ENCODE measurements at regions not wholly inside any gene's neighbourhood (a gene's known extent, or its start where the extent isn't known, plus 50 kb on each side); places are given as distances from the start of the nearest gene placed in this dataset.
"Not testable (repeated sequence)": the region's sequence is repeated elsewhere in the genome, so short reads cannot be mapped to it uniquely, and the experiment has no call there.

DNA sequence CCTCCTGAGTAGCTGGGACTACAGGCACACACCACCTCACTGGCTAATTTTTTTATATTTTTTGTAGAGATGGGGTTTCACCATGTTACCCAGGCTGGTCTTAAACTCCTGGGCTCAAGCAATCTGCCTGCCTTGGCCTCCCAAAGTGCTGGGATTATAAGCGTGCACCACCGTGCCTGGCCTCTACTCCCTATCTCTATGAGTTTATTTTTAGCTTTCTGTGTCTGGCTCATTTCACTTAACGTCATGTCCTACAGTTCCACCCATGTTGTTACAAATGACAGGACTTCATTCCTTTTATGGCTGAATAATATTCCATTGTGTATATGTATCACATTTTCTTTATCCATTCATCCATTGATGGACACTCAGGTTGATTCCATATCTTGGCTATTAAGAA lies 164.2 kb upstream of the ZNF648 start:
- DNase-seq, result not testable (repeated sequence)

DNA sequence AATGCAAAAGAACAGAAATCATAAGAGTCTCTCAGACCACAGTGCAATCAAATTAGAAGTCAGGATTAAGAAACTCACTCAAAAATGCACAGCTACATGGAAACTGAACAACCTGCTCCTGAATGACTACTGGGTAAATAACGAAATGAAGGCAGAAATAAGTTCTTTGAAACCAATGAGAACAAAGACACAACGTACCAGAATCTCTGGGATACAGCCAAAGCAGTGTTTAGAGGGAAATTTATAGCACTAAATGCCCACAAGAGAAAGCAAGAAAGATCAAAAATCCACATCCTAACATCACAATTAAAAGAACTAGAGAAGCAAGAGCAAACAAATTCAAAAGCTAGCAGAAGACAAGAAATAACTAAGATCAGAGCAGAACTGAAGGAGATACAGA lies 160.5 kb upstream of the ZNF648 start:
- DNase-seq, result not testable (repeated sequence)

DNA sequence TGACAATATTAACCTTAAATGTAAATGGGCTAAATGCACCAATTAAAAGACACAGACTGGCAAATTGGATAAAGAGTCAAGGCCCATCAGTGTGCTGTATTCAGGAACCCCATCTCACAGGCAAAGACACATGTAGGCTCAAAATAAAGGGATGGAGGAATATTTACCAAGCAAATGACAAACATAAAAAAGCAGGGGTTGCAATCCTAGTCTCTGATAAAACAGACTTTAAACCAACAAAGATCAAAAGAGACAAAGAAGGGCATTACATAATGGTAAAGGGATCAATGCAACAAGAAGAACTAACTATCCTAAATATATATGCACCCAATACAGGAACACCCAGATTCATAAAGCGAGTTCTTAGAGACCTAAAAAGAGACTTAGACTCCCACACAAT lies 159.9 kb upstream of the ZNF648 start:
- DNase-seq, result not testable (repeated sequence)

DNA sequence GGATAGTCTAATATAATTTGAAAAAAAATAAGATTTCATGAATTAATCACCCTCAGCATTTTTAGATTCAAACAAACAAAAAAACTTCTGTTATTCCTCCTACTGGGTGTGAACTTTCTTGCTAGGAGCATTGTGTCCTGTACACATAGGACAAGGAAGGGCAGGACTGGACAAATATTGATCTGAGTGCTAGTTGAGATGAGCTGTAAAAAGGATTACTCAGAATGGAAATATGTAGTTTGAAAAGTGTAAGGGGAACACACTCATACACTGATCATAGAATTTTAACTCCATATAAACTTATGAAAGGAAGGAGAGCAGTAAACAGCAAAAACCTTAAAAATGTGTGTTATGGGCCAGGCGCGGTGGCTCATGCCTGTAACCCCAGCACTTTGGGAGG lies 156.5 kb upstream of the ZNF648 start:
- DNase-seq, result no peak

DNA sequence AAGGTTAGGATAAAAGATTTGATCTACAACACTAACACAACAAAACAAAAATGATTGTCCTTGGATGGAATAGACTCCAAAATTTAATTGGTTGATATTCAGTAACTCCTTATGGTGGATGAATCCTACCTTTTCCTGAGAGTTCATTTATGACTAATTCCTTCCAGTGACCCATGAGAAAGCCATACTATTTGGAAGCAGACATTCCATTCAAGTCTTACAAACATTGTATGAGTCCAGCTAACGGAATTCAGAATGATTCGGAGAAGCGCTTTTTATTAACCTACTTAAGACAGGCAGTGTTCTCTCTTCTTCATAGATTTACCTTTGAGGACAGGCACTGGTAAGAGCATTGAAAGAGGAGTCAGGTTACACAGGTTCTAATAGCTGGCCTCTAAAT lies 155.6 kb upstream of the ZNF648 start:
- DNase-seq, result peak; percentile 43

DNA sequence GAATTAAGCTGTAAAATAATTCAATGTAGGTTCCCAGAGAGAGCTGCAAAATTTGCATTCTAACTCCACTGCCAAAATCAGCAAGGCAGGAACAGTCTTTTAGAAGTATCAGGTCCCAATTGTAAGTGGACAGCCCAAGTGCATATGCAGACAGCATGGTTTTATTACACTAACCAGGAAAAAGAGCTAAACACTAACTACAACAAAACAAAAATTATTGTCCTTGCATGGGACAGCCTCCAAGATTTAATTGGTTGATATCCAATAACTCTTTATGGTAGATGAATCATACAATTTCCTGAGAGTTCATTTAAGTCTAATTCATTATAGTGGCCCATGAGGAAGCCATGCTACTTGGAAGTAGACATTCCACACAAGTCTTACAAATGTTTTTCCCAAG lies 154.3 kb upstream of the ZNF648 start:
- DNase-seq, result peak; percentile 44

DNA sequence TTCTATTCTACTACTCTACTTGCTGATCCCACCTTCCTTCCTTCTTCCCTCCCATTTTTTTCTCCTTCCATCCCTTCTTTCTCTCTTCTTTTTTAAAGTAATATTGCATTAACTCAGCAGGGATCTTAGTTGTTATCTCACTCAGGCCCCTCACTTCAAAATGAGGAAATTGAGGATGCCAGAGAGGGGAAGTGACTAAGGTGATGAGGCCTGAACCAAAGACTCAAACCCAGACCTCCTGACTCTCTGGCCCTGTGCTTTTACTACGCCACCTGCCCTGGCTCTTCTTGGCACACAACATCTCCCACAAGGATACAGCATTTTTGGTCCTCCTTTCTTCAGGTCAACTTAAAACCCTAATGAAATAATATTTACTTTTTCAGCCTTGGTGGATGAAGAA lies 151.7 kb upstream of the ZNF648 start:
- no peak for DNase-seq

DNA sequence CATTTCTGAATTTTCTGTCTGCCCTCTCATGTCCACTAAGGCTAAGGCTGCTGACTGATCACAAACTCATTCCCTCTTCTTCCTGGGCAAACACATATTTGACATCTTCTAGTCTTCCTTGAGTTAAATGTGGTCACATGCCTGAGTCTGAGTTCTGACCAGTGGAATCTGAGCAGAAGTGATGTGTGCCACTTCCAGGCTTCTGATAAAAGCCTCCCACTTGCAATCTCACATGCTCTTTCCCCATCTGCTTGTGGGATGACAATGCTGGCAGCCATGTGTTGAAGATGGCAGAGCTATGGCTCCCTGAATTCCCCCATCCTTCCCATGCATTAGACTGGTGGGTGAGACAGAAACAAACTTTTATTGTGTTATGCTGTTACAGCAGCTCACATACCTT lies 149.9 kb upstream of the ZNF648 start:
- no peak for DNase-seq

DNA sequence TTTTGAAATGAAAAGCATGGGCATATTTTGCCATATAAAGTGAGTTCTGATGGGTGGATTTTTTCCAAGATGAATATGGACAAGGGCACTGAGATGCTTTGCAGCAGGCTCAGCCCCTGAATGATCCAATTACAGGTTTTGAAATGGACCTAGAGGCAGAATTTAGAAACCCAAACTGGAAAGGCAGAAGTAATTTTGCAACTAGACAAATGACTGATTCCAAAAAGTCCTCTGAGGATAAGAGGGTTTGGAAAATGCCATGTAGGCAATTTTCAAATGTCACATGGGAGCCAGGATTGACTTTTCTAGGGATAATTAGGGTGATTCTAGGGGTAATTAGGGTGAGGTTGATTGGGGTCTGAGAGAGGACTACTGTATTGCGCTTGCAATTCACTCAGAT lies 148.9 kb upstream of the ZNF648 start:
- DNase-seq, result no peak

DNA sequence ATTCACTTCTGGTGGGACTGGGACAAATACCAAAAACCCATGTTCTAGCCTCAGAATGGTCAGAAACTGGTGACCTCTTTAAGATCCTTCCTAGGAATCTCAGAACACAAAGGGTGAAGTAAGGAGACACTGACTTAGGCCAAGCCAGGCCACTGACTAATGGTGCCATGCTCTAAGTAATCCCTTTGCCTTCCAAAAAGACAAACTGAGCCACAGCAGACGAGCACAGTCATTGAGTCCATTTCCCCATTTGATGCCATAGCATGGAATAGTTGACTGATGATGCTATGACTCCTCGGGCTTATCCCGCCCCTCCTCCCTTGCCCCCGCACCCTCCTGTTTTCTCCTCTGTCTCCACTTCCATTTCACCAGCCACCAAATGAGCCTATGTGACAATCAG lies 145.8 kb upstream of the ZNF648 start:
- no peak for DNase-seq

DNA sequence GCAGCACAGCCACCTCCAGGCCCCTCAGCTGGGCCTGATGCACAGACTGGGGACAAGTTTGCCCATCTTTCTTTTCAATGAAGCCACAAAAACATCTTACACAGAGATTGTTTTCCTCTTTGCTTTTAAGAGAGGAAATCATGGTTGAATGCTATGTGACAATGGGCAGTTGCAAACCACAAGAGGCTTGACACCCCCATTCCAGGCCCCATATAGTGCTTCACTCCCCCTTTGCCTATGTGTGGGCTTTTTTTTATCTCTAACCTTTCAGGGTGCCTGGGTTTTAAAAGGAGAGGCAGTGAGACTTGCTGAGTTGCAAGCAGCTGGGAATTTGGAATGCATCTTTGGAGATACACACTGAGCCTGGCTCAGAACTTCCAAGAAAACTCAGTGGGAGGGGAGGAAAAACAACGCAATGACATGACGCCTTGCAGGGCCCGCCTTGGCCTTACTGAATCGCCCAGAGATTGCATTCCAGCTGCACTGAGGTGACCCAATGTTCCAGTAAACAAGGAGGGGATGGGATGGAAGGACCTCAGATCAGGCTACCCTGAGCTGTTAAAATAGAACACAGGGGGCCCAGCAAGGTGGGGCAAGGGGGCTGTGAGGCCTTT lies 145.2 kb upstream of the ZNF648 start:
- no peak for DNase-seq

DNA sequence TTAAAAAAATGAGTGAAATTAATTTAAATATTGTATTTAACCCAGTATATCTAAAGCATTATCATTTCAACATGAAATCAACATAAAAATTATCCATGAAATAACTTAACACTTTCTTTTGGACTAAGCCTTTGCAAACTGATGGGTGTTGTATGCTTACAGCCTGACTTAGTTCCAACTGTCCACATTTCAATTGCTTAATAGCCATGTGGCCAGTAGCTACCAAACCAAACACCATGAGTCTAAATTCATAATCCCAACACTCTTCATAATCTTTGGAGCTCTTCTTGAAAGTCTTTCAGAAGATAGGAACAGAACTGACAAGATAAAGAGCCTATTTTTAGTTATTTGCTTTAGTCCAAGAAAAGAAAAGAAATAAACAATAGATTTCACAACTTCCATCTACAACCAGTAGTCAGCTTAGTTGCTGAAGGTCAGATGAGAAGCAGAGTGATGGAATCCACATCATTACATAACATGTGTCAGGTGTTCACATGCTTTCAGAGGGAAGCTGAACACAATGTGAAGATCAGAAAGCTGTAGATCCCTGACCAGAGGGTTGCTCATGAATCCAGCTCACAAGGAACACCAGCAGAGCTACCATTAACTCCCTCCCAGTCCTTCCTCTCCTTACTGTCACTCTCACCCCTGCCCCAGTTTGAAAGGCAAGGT lies 144.0 kb upstream of the ZNF648 start:
- no peak for DNase-seq

DNA sequence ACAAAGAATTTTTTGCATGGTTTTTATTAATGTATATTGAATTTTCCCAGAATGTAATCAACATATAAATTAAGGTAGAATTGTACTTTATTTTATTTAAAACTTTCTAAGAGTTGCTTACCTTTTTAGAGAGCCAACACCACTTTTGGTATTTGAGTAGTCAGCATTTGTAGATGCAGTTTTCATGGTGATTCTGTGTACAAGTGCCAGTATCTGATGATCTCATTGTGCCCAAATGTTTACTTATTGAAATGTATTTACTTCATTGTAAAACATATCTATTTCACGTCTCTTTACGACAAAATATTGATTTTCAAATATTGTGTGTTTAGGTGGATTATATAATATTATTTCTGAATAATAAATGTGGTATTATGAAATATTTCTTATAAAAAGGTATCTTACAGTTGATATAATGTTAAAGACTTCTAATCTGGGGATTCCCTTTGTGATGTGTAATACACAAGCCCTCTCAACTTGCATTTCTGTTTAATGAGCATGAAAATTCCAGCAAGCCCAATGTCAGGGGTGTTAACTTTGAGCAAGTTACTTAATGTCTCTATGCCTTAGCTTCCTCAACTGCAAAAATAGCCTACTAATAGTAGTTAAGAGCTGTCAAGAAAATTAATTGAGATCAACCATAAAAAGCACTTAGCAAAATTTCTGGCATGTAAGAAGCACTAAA lies 141.8 kb upstream of the ZNF648 start:
- DNase-seq, result no peak

DNA sequence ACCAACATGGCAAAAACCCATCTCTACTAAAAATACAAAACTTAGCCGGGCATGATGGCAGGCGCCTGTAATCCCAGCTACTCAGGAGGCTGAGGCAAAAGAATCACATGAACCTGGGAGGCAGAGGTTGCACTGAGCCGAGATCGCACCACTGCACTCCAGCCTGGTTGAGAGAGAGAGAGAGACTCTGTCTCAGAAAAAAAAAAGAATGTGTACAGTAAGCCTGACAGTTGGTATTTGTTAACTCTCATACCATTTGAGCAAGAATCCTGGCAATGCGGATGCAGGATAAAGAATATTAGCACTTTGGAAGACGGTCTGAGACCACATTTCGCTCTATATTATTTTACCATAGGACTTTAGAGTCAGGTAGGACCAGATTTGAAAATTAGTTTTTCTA lies 140.0 kb upstream of the ZNF648 start:
- DNase-seq, result not testable (repeated sequence)

DNA sequence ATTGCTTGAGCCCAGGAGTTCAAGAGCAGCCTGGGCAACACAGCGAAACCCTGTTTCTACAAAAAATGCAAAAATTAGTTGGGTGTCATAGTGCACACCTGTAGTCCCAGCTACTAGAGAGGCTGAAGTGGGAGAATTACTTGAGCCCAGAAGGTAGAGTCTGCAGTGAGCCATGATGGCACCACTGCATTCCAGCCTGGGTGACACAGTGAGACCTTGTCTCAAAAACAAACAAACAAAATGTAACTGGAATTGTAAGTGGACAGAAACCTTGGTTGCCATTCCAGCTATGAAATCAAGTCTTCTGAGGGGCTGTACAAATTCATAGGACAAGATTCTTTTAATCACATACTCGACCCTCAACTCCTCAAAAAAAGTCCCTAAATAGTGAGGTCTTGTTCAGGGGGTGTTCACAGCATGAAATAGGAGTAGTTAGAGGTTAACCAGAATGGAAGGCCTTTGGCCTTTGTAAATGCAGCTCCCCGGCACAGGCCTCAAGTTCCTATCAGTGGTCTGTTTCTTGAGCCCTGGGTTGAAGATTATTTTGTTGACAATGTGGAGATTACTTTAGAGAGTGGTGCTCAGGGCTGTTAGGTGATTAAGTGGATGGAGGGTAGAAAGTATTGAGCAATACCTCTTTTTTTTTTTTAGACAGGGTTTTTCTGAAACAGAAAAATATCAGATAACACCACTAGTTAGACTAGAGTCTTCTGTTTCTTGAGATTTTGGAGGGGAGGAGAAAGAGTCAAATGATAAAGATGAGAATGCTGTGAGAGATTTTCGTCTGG lies 138.7 kb upstream of the ZNF648 start:
- no peak for DNase-seq

DNA sequence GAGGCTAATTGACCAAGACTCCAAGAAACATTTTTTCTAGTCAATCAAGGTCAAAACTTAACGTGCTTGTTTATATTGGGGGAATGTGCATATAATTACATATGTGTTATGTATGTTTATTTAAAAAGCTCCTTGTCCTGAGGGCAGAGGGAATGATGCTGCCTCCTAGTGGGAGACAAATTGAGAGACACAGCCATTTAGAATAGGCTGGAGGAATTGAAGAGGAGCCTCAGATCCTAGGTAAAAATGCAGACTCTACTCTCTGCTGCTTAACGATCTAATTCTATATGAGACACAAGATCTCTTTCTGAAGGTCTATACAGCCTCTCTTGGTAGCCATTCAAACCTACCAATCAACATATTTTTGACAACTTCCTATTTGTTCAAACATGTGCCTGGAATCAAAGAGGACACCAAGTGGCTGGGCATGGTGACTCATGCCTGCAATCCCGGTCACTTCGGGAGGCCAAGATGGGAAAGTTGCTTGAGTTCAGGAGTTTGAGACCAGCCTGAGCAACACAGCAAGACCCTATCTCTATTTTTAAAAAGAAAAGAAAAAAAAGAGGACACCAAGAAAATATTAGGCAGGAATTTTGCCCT lies 136.6 kb upstream of the ZNF648 start:
- DNase-seq, result no peak

DNA sequence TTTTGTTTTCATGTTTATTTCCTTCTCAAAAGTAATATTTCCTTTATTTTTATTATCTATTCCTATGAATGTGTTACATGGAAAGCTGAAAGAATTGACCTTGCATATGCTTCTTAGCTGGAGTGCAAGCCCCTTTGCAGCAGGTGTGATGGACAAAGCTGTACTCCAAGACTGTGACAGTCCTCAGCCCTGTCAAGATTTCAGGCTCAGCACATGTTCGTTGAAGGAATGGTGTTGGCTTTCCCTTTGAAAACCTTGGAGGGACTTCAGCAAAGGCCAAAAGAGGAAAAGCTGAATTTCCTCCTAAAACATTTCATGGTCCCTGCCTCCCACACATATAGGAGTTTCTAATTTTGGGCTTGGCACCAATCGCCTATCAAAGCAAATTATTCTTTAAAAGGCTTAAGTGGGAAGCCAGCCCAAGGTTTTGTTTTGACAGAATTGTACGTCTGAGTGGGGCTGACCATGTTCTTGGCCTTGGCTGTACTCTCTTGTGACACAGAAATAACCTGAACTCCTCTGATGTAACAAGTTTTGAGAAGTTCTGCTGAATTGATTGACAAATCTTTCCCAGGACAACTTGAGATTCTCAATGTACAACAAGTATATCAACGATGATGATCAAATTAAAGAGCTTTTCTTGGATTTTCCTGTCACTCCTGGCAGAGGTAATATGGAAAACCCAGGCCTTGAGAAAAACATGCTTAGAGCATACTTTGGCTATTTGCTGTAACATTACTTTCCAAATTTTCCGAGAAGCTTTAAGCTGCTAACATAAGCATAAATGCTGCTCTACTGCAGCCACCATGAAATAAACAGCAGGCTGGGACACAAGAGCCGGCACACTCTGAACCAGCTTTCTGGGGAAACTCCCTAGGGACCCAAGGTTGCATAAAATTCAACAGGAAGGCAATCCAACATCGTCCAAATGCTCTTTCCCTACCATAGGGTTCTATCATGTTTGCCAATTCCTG lies 135.7 kb upstream of the ZNF648 start:
- no peak for DNase-seq

DNA sequence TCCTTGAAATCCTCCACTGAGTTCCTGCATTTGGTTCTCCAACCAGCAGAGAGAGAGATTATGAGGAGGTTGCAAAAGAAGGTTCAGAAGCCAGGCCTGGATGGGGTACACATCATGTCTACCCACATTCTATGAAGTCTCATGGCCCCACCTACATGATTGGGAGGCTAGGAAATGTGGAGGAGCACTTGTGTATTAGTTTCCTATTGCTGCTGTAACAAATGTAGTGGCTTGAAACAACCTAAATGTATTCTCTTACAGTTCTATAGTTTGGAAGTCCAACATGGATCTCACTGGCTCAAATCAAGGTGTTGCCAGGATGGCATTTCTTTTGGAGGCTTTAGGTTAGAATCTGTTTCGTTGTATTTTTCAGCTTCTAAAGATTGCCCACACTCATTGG lies 134.2 kb upstream of the ZNF648 start:
- DNase-seq, result no peak

DNA sequence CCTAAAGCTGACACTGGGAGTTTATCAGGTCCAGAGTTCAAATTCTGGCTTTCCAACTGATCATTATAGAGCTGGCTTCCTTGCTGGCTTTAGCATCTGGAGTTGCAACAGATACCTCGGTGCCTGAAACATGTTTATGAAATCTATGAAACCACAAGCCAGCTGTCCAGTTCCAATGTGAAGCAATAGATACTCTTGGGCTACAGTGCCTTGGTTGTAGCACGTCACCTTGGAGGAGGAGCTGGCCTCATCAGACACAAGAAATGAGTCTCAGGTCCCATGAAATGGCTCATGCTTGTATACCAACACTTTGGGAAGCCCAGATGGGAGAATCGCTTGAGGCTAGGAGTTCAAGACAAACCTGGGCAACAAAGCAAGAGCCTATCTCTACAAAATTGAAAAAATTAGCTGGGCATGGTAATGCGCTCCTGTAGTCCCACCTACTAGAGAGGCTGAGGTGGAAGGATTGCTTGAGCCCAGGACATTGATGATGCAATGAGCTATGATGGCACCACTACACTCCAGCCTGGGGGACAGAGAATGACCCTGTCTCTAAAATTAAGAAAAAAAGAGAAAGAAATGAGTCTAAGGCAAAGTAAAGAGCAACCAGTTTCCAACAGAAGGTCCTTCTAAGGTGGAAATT lies 132.5 kb upstream of the ZNF648 start:
- peak; percentile 6 for DNase-seq

DNA sequence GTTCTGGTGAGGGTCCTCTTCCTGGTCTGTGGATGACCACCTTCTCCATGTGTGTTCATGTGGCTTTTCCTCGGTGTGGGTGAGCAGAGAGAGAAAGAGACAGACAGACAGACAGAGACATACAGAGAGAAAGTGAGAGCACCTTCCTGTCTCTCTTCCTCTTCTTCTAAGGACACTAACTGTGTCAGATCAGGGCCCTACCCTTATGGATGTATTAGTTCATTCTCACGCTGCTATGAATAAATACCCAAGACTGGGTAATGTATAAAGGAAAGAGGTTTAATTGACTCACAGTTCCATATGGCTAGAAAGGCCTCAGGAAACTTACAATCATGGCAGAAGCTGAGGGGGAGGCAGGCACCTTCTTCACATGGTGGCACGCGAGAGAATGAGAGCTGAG lies 131.5 kb upstream of the ZNF648 start:
- DNase-seq, result no peak

DNA sequence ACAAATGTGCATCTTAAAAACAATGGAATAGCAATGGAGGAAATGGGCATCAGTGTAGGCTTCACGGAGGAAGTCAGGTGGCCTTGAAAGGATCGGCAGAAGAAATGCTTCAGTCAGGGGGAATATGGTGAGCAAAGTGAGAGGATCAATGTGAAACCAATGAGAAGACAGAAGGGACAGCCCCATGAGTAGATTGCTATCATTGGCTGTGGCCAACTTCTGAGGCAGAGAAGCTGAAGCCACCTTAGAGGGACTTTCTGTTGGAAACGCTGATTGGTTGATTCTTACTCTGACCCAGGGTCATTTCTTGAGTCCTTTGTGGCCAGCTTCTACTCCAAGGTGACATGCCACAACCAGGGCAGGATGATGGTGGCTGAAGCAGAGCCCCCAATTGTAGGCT lies 130.7 kb upstream of the ZNF648 start:
- DNase-seq, result no peak

All from fibroblast of skin of right quadriceps (primary cell).